ENCODE measurements at regions not wholly inside any gene's neighbourhood (a gene's known extent, or its start where the extent isn't known, plus 50 kb on each side); places are given as distances from the start of the nearest gene placed in this dataset.

DNA sequence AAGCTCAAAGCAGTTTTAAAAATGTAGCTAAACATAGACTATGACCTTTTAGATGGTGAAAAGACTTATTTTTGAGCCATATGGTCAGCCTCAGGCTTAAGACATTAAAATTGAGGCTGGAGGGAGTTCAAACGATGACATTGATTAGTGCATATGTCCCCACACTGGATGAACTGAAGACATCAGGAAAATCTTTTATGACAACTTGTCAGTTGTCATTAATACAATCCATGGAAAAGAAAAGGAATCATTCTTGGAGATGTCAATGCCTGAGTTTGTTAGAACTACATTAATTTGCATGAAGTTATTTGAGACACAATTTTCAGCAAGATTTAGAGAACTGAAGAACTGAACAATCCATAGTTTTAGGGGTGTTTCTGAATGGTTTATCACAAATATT, 349.9 kb downstream of the COL11A1 start:
- Histone ChIP-seq H3K27ac (ENCODE audit: low read length) (no peak overlapping the region), H3K9me3 (ENCODE audit: control insufficient read depth, low read depth, low read length) (no peaks in the 10 kb centered on the region), H3K27me3 (ENCODE audit: control insufficient read depth, insufficient read depth, low read length) (no peaks in the 10 kb centered on the region), H3K4me3 (ENCODE audit: low read length) (no peak overlapping the region), H3K4me1 (ENCODE audit: control insufficient read depth, insufficient read depth, low read length) (no peaks in the 10 kb centered on the region), H3K36me3 (ENCODE audit: control insufficient read depth, insufficient read depth, low read length) (no peaks in the 10 kb centered on the region)
- no CpG with 5 or more reads among the region's 1 CpG for WGBS (ENCODE audit: insufficient coverage, low lambda C conversion rate)
- DNase-seq: no peak

DNA sequence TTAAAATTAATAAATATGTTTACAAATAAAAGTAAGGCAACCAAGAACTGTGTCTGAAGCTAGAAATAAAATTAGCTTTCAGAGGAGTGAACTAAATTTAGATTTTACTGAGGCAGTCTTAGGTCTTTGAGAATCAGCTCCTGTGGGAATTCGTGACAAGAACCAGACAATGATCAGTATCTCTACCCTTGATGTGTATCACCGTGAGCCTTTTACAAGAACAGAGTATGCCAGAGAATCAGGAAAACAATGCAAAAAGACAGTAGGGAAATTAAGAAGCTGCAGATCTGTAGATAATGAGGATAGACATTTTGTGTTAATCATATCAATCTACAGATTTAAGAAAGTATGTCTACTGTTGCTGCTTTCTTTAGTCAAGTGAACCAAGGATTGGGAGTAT, 351.0 kb downstream of the COL11A1 start:
- Histone ChIP-seq H3K27me3 (ENCODE audit: control insufficient read depth, insufficient read depth, low read length) (no peaks in the 10 kb centered on the region), H3K4me1 (ENCODE audit: control insufficient read depth, insufficient read depth, low read length) (no peaks in the 10 kb centered on the region), H3K27ac (ENCODE audit: low read length) (no peak overlapping the region), H3K9me3 (ENCODE audit: control insufficient read depth, low read depth, low read length) (no peaks in the 10 kb centered on the region), H3K4me3 (ENCODE audit: low read length) (no peak overlapping the region), H3K36me3 (ENCODE audit: control insufficient read depth, insufficient read depth, low read length) (no peaks in the 10 kb centered on the region)
- DNase-seq: no peak
- WGBS (ENCODE audit: insufficient coverage, low lambda C conversion rate): 86% methylated on average over 1 of the region's 2 CpGs

DNA sequence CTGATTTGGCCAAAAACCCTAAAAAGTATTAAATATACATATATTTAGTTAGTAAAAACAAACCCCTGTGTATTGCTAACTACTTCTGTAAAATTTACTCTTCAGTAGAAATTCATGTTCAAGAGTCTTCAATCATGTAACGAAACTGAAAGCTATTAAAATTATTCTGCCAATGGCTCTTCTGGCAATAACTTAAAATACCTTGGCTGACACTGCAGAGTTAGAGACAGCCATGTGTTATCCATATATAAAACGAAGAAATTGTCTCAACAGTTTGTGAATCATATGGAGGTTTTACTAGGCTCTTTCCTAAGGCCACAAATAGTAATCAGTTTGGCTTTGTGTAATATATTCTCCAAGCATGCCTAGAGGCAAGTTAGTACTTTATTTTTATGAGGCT, 357.2 kb downstream of the COL11A1 start:
- Histone ChIP-seq H3K27me3 (ENCODE audit: control insufficient read depth, insufficient read depth, low read length) (no peaks in the 10 kb centered on the region), H3K36me3 (ENCODE audit: control insufficient read depth, insufficient read depth, low read length) (no peaks in the 10 kb centered on the region), H3K4me1 (ENCODE audit: control insufficient read depth, insufficient read depth, low read length) (no peaks in the 10 kb centered on the region), H3K9me3 (ENCODE audit: control insufficient read depth, low read depth, low read length) (no peaks in the 10 kb centered on the region), H3K4me3 (ENCODE audit: low read length) (no peak overlapping the region), H3K27ac (ENCODE audit: low read length) (no peak overlapping the region)
- DNase-seq: no peak
- WGBS (ENCODE audit: insufficient coverage, low lambda C conversion rate): no CpG with 5 or more reads among the region's 2 CpGs

DNA sequence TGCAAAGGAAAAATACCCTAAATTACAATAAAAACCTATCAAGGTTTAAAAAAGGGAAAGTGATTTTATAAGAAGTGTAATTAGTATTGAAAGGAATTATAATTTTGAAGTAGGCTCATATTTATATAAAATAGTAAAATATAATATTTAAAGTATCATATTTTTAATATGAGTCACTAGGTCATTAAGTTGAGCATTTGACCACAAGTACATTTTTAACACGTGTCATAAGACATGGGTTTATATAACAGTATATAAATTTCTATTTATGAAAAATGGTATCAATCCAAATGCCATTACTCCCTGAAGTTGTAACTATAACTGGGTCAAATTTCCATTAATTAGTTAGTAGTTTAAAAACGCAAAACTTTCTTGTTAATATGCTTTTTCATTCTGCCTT, 365.9 kb downstream of the COL11A1 start:
- no peak for DNase-seq
- Histone ChIP-seq H3K9me3 (ENCODE audit: control insufficient read depth, low read depth, low read length) (no peaks in the 10 kb centered on the region), H3K4me1 (ENCODE audit: control insufficient read depth, insufficient read depth, low read length) (no peaks in the 10 kb centered on the region), H3K27me3 (ENCODE audit: control insufficient read depth, insufficient read depth, low read length) (no peaks in the 10 kb centered on the region), H3K36me3 (ENCODE audit: control insufficient read depth, insufficient read depth, low read length) (no peaks in the 10 kb centered on the region), H3K27ac (ENCODE audit: low read length) (no peak overlapping the region), H3K4me3 (ENCODE audit: low read length) (no peak overlapping the region)
- WGBS (ENCODE audit: insufficient coverage, low lambda C conversion rate): 80% methylated on average over 2 of the region's 2 CpGs

GRCh38 chr1:102733491-102734236, 374.7 kb downstream of the COL11A1 start:
- H3K27ac ChIP-seq (ENCODE audit: low read length): no peak overlapping the region
- H3K9me3 ChIP-seq (ENCODE audit: control insufficient read depth, low read depth, low read length): no peaks in the 10 kb centered on the region
- H3K4me1 ChIP-seq (ENCODE audit: control insufficient read depth, insufficient read depth, low read length): no peaks in the 10 kb centered on the region
- H3K27me3 ChIP-seq (ENCODE audit: control insufficient read depth, insufficient read depth, low read length): no peaks in the 10 kb centered on the region
- 100% methylated on average over 3 of the region's 3 CpGs for WGBS (ENCODE audit: insufficient coverage, low lambda C conversion rate)
- H3K4me3 ChIP-seq (ENCODE audit: low read length): no peak overlapping the region
- no peaks in the 10 kb centered on the region for H3K36me3 ChIP-seq (ENCODE audit: control insufficient read depth, insufficient read depth, low read length)
- no peak for DNase-seq

DNA sequence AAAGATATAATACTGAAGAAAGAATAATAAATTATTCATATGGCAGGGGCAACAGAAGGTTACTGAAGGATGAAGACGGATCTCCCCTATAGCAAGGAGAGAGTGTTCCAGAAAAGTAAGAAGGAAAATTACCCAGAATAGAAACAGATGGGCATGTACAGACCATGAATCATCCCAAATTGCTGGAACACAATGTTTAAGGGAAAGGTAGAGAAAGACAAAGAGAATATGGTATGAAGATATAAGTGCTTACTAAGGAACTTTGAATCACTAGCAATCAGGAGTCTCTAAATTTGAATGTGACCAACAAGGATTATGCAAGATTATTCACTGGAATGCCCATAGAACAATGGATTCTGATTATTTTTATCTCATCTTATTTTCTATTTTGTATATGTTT, 375.4 kb downstream of the COL11A1 start:
- no peak for DNase-seq
- Histone ChIP-seq H3K27ac (ENCODE audit: low read length) (no peak overlapping the region), H3K4me3 (ENCODE audit: low read length) (no peak overlapping the region), H3K36me3 (ENCODE audit: control insufficient read depth, insufficient read depth, low read length) (no peaks in the 10 kb centered on the region), H3K4me1 (ENCODE audit: control insufficient read depth, insufficient read depth, low read length) (no peaks in the 10 kb centered on the region), H3K27me3 (ENCODE audit: control insufficient read depth, insufficient read depth, low read length) (no peaks in the 10 kb centered on the region), H3K9me3 (ENCODE audit: control insufficient read depth, low read depth, low read length) (no peaks in the 10 kb centered on the region)
- 83% methylated on average over 1 of the region's 1 CpG for WGBS (ENCODE audit: insufficient coverage, low lambda C conversion rate)

GRCh38 chr1:102726417-102726816, 381.9 kb downstream of the COL11A1 start:
- H3K4me1 ChIP-seq (ENCODE audit: control insufficient read depth, insufficient read depth, low read length): no peaks in the 10 kb centered on the region
- H3K27ac ChIP-seq (ENCODE audit: low read length): no peak overlapping the region
- H3K4me3 ChIP-seq (ENCODE audit: low read length): no peak overlapping the region
- no peaks in the 10 kb centered on the region for H3K9me3 ChIP-seq (ENCODE audit: control insufficient read depth, low read depth, low read length)
- WGBS (ENCODE audit: insufficient coverage, low lambda C conversion rate): 86% methylated on average over 1 of the region's 1 CpG
- H3K27me3 ChIP-seq (ENCODE audit: control insufficient read depth, insufficient read depth, low read length): no peaks in the 10 kb centered on the region
- DNase-seq: no peak
- H3K36me3 ChIP-seq (ENCODE audit: control insufficient read depth, insufficient read depth, low read length): no peaks in the 10 kb centered on the region

- H3K9me3 ChIP-seq (ENCODE audit: control insufficient read depth, low read depth, low read length): no peaks in the 10 kb centered on the region
- H3K4me3 ChIP-seq (ENCODE audit: low read length): no peak overlapping the region
- H3K4me1 ChIP-seq (ENCODE audit: control insufficient read depth, insufficient read depth, low read length): no peaks in the 10 kb centered on the region
- no peak overlapping the region for H3K27ac ChIP-seq (ENCODE audit: low read length)
- WGBS (ENCODE audit: insufficient coverage, low lambda C conversion rate): no CpG with 5 or more reads among the region's 1 CpG
- no peak for DNase-seq
- H3K36me3 ChIP-seq (ENCODE audit: control insufficient read depth, insufficient read depth, low read length): no peaks in the 10 kb centered on the region
- no peaks in the 10 kb centered on the region for H3K27me3 ChIP-seq (ENCODE audit: control insufficient read depth, insufficient read depth, low read length)
Measured at GRCh38 chr1:102724741-102725140, 383.6 kb downstream of the COL11A1 start.

- Histone ChIP-seq H3K27ac (ENCODE audit: low read length) (no peak overlapping the region), H3K4me1 (ENCODE audit: control insufficient read depth, insufficient read depth, low read length) (no peaks in the 10 kb centered on the region), H3K4me3 (ENCODE audit: low read length) (no peak overlapping the region), H3K27me3 (ENCODE audit: control insufficient read depth, insufficient read depth, low read length) (no peaks in the 10 kb centered on the region), H3K36me3 (ENCODE audit: control insufficient read depth, insufficient read depth, low read length) (no peaks in the 10 kb centered on the region), H3K9me3 (ENCODE audit: control insufficient read depth, low read depth, low read length) (no peaks in the 10 kb centered on the region)
- 92% methylated on average over 2 of the region's 4 CpGs for WGBS (ENCODE audit: insufficient coverage, low lambda C conversion rate)
- DNase-seq: no peak
Measured at GRCh38 chr1:102715150-102715549, 393.2 kb downstream of the COL11A1 start.

DNA sequence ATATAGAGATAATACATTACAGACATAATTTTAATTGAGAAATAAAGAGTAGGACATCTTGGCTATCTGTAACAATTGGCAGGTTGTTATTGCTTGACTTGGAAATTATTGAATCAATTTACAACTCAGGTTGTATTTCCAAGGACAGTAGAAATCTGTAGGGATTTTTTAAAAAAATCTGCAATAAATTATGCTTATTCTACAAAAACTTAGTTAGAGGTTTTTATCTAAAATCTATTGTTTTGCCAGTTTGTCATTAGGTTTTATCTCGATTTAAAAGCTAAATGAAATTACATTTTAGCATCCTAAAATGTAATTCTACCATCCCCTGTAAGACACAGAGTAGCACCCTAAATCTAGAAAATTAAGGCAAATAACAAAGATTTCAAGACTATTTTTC, 408.8 kb downstream of the COL11A1 start:
- WGBS (ENCODE audit: insufficient coverage, low lambda C conversion rate): 100% methylated on average over 1 of the region's 1 CpG
- H3K9me3 ChIP-seq (ENCODE audit: control insufficient read depth, low read depth, low read length): no peaks in the 10 kb centered on the region
- H3K27me3 ChIP-seq (ENCODE audit: control insufficient read depth, insufficient read depth, low read length): no peaks in the 10 kb centered on the region
- no peak overlapping the region for H3K27ac ChIP-seq (ENCODE audit: low read length)
- H3K36me3 ChIP-seq (ENCODE audit: control insufficient read depth, insufficient read depth, low read length): no peaks in the 10 kb centered on the region
- H3K4me3 ChIP-seq (ENCODE audit: low read length): no peak overlapping the region
- H3K4me1 ChIP-seq (ENCODE audit: control insufficient read depth, insufficient read depth, low read length): no peaks in the 10 kb centered on the region
- DNase-seq: no peak

DNA sequence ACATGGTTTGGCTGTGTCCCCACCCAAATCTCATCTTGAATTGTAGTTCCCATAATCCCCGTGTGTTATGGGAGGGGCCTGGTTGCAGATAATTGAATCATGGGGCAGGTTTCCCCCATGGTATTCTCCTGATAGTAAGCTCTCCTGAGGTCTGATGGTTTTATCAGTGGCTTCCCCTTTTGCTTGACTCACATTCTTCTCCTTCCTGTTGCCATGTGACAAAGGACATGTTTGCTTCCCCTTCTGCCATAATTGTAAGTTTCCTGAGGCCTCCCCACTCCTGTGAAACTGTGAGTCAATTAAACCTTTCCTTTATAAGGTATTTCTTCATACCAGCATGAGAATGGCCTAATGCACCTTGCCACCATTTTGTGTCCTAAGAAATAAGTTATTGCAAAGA, 415.0 kb downstream of the COL11A1 start:
- H3K27ac ChIP-seq (ENCODE audit: low read length): no peak overlapping the region
- H3K4me3 ChIP-seq (ENCODE audit: low read length): no peak overlapping the region
- H3K4me1 ChIP-seq (ENCODE audit: control insufficient read depth, insufficient read depth, low read length): no peaks in the 10 kb centered on the region
- H3K36me3 ChIP-seq (ENCODE audit: control insufficient read depth, insufficient read depth, low read length): no peaks in the 10 kb centered on the region
- no peaks in the 10 kb centered on the region for H3K27me3 ChIP-seq (ENCODE audit: control insufficient read depth, insufficient read depth, low read length)
- no CpG with 5 or more reads among the region's 1 CpG for WGBS (ENCODE audit: insufficient coverage, low lambda C conversion rate)
- H3K9me3 ChIP-seq (ENCODE audit: control insufficient read depth, low read depth, low read length): no peaks in the 10 kb centered on the region
- DNase-seq: no peak

Data from large intestine (tissue), 3 donors.